ENCODE measurements at regions not wholly inside any gene's neighbourhood (a gene's known extent, or its start where the extent isn't known, plus 50 kb on each side); places are given as distances from the start of the nearest gene placed in this dataset.

DNA sequence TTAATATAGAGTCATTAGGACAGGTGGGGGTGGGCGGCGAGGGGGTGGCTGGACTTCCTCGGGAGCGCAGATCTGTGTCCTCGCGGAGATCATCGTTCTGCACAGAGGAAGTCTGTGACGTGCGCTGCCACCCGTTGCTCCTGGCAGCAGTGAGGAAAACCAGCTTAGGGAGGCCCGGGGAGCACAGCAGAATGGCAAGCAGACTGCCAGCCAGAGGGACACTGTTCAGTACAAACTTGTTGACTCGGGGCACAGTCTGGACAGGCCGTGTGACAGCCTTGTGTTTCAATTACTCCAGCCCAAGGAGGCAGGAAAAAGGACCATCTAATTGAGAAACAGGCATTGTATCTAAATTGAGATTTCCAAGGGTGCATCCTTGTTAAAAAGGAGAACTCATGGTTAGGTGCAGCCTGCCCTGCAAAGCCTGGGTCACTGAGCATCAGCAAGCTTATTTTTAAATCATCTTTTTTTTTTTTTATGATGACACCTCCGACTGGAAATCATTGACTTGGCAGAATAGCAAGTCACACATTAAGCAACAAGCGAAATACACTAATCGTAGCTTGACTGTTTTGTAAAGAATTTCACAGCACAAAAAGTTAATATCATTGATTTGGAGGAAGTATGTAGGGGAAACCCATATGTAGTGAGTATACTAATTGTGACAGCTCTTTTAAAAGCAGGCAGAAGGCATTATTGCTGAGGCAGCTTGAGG, 512.0 kb upstream of the FAT1 start:
- TF ChIP-seq, protein P1, sequence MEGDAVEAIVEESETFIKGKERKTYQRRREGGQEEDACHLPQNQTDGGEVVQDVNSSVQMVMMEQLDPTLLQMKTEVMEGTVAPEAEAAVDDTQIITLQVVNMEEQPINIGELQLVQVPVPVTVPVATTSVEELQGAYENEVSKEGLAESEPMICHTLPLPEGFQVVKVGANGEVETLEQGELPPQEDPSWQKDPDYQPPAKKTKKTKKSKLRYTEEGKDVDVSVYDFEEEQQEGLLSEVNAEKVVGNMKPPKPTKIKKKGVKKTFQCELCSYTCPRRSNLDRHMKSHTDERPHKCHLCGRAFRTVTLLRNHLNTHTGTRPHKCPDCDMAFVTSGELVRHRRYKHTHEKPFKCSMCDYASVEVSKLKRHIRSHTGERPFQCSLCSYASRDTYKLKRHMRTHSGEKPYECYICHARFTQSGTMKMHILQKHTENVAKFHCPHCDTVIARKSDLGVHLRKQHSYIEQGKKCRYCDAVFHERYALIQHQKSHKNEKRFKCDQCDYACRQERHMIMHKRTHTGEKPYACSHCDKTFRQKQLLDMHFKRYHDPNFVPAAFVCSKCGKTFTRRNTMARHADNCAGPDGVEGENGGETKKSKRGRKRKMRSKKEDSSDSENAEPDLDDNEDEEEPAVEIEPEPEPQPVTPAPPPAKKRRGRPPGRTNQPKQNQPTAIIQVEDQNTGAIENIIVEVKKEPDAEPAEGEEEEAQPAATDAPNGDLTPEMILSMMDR (IDR thresholded peaks at IDR 0.05): no peak
- TF ChIP-seq POLR2A (IDR thresholded peaks at IDR 0.05): no peak

Data from body of pancreas (tissue), 4 donors.